ENCODE measurements at regions not wholly inside any gene's neighbourhood (a gene's known extent, or its start where the extent isn't known, plus 50 kb on each side); places are given as distances from the start of the nearest gene placed in this dataset.

DNA sequence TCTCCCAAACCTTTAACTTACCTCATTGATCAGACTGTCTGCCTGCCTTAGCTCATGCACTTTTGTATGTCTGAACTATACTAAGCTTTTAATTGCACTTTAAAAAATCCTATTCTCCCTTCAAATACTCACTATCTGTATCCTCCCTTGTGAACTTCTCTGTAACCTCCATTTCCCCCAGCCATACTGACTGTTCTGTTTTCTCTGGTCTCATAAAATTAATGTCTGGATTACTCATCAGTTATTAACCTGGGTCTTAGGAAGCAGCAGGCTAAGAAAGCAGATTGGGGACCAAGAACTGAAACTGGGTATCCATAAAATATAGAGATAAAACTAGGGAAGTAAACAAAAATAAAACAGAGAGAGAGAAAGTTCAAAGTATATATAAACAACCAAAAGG lies 469.3 kb upstream of the MAN1A1 start:
- TF ChIP-seq, protein P1, sequence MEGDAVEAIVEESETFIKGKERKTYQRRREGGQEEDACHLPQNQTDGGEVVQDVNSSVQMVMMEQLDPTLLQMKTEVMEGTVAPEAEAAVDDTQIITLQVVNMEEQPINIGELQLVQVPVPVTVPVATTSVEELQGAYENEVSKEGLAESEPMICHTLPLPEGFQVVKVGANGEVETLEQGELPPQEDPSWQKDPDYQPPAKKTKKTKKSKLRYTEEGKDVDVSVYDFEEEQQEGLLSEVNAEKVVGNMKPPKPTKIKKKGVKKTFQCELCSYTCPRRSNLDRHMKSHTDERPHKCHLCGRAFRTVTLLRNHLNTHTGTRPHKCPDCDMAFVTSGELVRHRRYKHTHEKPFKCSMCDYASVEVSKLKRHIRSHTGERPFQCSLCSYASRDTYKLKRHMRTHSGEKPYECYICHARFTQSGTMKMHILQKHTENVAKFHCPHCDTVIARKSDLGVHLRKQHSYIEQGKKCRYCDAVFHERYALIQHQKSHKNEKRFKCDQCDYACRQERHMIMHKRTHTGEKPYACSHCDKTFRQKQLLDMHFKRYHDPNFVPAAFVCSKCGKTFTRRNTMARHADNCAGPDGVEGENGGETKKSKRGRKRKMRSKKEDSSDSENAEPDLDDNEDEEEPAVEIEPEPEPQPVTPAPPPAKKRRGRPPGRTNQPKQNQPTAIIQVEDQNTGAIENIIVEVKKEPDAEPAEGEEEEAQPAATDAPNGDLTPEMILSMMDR (IDR thresholded peaks at IDR 0.05; ENCODE audit: low read depth, low read length): no peak
- no peak for DNase-seq (ENCODE audit: low read depth, low spot score)
- CTCF ChIA-PET: no interaction called here

DNA sequence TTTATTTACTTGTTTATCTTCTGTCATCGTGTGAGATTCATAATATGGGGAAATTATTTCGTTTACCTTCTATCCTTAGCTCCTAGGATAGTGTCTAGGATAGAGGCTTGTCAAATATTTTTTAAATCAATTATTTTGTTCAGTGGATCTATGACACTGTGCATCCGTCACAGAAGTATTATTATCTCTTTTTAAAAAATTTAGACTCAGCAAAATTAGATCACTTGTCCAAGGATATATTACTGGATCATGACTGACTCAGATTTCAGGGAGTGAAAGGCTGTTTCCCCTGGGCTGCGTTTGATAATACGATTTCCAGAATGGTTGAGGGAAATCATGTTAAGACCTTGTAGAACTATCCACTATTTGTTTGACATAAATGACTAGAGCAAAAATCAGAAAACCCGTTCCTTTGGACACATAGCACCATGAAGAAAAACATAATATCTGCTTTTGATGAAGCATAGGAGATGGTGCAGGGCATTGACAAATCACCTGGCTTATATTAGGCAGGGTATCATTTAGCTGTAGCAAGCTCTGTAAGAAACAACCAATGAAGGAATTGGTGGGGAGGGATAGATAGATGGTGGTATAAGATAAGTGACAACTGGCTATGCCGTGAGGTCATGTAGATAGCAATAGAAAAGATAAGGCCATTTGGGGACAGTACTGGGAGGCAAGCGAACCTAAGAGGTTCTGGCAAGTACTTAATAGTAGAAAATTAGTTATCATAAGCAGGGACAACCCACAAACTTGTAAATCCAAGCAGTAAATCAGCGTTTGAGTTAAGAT lies 465.2 kb upstream of the MAN1A1 start:
- DNase-seq (ENCODE audit: low read depth, low spot score): no peak
- Histone ChIP-seq H3K27ac (ENCODE audit: low read depth, low read length) (no peak overlapping the region), H3K27me3 (ENCODE audit: control insufficient read depth, insufficient read depth, low read length) (no peaks in the 10 kb centered on the region), H3K4me3 (ENCODE audit: low read depth, low read length) (no peak overlapping the region), H3K9me3 (ENCODE audit: control insufficient read depth, insufficient read depth, low read length) (no peaks in the 10 kb centered on the region)
- TF ChIP-seq, protein P1 (IDR thresholded peaks at IDR 0.05; ENCODE audit: low read depth, low read length): no peak
- CTCF ChIA-PET: no interaction called here
- POLR2A ChIA-PET: no interaction called here

More for the DNA sequence above, 469.3 kb upstream of the MAN1A1 start:
- no peak overlapping the region for H3K4me3 ChIP-seq (ENCODE audit: low read depth, low read length)
- POLR2A ChIA-PET: no interaction called here
- no peak overlapping the region for H3K27ac ChIP-seq (ENCODE audit: low read depth, low read length)
- H3K9me3 ChIP-seq (ENCODE audit: control insufficient read depth, insufficient read depth, low read length): no peaks in the 10 kb centered on the region
- no peaks in the 10 kb centered on the region for H3K27me3 ChIP-seq (ENCODE audit: control insufficient read depth, insufficient read depth, low read length)

DNA sequence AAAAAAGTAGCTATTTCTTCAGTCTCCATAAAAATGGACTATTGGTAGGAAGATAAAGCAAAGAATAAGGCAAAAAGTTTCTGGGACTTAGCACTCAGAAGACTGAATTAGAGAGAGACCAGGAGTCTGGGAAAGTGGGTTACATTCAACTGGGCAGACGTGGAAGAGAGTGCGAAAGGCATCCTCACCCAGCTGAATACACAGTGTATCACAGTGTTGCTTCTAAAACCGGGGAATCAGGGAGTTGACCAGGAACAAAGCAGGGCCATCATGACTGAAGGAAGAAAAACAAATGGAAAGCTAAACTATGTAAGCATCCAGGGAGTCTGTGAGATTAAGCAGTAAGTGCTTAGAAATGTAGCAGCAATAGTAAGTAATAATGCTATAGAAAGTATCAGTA lies 452.9 kb upstream of the MAN1A1 start:
- H3K27ac ChIP-seq (ENCODE audit: low read depth, low read length): no peak overlapping the region
- CTCF ChIA-PET: no interaction called here
- POLR2A ChIA-PET: no interaction called here
- TF ChIP-seq, protein P1 (IDR thresholded peaks at IDR 0.05; ENCODE audit: low read depth, low read length): no peak
- H3K9me3 ChIP-seq (ENCODE audit: control insufficient read depth, insufficient read depth, low read length): no peaks in the 10 kb centered on the region
- H3K4me3 ChIP-seq (ENCODE audit: low read depth, low read length): no peak overlapping the region
- no peak for DNase-seq (ENCODE audit: low read depth, low spot score)
- H3K27me3 ChIP-seq (ENCODE audit: control insufficient read depth, insufficient read depth, low read length): no peaks in the 10 kb centered on the region

DNA sequence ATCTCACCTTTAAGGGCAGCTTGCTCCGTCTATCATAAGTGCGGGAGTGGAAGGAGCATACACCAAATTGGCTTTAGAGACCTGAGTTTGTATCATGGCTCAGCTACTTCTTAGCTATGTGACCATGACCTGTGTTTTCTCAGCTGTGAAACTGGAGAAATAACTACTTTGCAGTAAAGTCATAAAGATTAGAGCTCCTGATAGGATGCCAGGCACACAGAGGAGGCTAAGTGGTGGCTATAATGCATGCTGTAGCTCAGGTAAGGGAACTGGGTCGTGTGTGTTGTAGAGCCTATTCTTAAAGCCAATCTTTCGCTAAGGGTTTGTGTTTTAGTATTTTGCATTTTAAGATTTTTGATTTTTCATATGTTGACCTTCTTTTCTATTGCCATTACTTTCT lies 451.5 kb upstream of the MAN1A1 start:
- Histone ChIP-seq H3K4me3 (ENCODE audit: low read depth, low read length) (no peak overlapping the region), H3K9me3 (ENCODE audit: control insufficient read depth, insufficient read depth, low read length) (no peaks in the 10 kb centered on the region), H3K27me3 (ENCODE audit: control insufficient read depth, insufficient read depth, low read length) (no peaks in the 10 kb centered on the region), H3K27ac (ENCODE audit: low read depth, low read length) (no peak overlapping the region)
- DNase-seq (ENCODE audit: low read depth, low spot score): no peak
- TF ChIP-seq, protein P1 (IDR thresholded peaks at IDR 0.05; ENCODE audit: low read depth, low read length): no peak
- ChIA-PET CTCF (interaction anchor here (0.5 kb wide), 1 partner anchor 1689 kb away, joined by 3 read pairs; no protein-coding TSS in a partner anchor), POLR2A (no interaction called here)

DNA sequence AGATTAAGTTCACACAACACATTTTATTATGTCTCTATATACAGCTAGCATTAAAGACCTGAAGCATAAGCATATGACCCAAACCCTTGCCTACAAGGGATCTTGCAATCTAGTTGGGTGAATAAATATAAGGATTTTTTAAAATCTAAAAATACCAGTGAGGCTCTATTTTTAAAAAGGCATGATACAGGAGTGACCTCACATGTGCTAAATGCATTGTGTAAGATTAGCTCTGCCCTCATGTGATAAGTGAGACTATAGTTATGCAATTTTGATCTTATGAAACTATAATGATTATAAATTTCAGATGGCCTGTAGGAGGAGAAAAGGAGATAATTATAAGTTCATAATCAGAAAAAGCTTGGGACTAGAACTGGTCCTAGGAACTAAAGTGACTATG lies 451.0 kb upstream of the MAN1A1 start:
- DNase-seq (ENCODE audit: low read depth, low spot score): no peak
- CTCF ChIA-PET: interaction anchor here (0.5 to 0.6 kb wide), 2 partner anchors 652 to 1689 kb away, joined by 3 read pairs; no protein-coding TSS in a partner anchor
- TF ChIP-seq, protein P1 (IDR thresholded peaks at IDR 0.05; ENCODE audit: low read depth, low read length): no peak
- H3K4me3 ChIP-seq (ENCODE audit: low read depth, low read length): no peak overlapping the region
- H3K9me3 ChIP-seq (ENCODE audit: control insufficient read depth, insufficient read depth, low read length): no peaks in the 10 kb centered on the region
- no peaks in the 10 kb centered on the region for H3K27me3 ChIP-seq (ENCODE audit: control insufficient read depth, insufficient read depth, low read length)
- no peak overlapping the region for H3K27ac ChIP-seq (ENCODE audit: low read depth, low read length)
- POLR2A ChIA-PET: no interaction called here

Data from AG04450 (cell line).